Fibroblast of lung (primary cell): ENCODE measurements at regions not wholly inside any gene's neighbourhood (a gene's known extent, or its start where the extent isn't known, plus 50 kb on each side); places are given as distances from the start of the nearest gene placed in this dataset.

Experiments
- EZH2 ChIP-seq: IDR thresholded peaks from 2 replicates; pipeline ENCODE4 v1.5.1; 2012; ENCODE audit warnings: low read length, control low read depth, mild to moderate bottlenecking; ENCODE audit errors: missing control alignments
- TF ChIP-seq, protein P1 (sequence below), 2 donors: IDR thresholded peaks in 1 of 2; conservative IDR thresholded peaks in 1 of 2; 1 replicate in 1 of 2; 2 replicates in 1 of 2; pipeline ENCODE4 v1.5.1; 2011 to 2012; ENCODE audit warnings: low read length in 2 of 2, control low read depth in 1 of 2, inconsistent platforms in 1 of 2, low read depth in 1 of 2, mild to moderate bottlenecking in 1 of 2

DNA sequence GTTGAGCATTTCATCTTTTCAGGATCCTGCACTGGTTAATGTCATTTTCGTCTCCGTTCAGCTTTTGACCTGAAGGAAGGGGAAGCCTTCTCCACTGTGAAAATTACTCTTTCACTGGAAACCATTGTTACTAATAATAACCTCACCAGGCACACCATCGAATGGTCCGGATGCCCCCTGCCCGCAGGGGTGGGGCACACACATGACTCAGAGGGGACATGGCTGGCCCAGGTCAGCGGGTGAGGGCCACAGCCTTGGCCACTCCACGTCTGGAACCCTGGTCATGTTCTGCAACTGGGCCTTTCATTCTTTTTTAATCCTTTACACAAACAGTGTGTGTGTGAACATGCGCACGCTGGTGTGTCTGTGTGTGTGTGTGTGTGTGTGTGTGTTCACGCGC is 191.8 kb downstream of the BCOR start:
- TF ChIP-seq, protein P1, sequence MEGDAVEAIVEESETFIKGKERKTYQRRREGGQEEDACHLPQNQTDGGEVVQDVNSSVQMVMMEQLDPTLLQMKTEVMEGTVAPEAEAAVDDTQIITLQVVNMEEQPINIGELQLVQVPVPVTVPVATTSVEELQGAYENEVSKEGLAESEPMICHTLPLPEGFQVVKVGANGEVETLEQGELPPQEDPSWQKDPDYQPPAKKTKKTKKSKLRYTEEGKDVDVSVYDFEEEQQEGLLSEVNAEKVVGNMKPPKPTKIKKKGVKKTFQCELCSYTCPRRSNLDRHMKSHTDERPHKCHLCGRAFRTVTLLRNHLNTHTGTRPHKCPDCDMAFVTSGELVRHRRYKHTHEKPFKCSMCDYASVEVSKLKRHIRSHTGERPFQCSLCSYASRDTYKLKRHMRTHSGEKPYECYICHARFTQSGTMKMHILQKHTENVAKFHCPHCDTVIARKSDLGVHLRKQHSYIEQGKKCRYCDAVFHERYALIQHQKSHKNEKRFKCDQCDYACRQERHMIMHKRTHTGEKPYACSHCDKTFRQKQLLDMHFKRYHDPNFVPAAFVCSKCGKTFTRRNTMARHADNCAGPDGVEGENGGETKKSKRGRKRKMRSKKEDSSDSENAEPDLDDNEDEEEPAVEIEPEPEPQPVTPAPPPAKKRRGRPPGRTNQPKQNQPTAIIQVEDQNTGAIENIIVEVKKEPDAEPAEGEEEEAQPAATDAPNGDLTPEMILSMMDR (conservative IDR thresholded peaks at IDR 0.05 in 1 of 2, IDR thresholded peaks at IDR 0.05 in 1 of 2; ENCODE audit: low read depth in 1 of 2, low read length in 2 of 2): no peak
- no peak for TF ChIP-seq EZH2
